ENCODE measurements at regions not wholly inside any gene's neighbourhood (a gene's known extent, or its start where the extent isn't known, plus 50 kb on each side); places are given as distances from the start of the nearest gene placed in this dataset.

DNA sequence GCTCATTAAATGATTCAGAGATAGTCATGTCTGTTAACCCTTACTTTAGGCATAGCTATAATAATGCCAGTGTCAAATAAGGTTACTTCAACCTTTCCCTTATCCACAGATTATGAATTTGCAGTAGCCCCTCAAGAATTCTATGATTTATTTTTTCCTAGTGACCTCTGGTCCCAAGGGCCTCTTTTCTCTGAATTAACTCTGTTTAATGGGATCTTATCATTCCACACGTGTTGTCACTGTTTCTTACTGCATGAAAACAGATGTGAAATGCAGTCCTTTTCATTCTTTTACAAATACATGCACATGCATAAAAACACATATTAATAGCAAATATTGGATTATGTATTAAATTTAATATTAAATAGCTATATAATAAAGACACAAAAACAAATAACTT is 667.7 kb upstream of the FOXG1 start:
- no peak for TF ChIP-seq CTCF (IDR thresholded peaks at IDR 0.05; ENCODE audit: low read depth, low read length)
- TF ChIP-seq POLR2A (IDR thresholded peaks at IDR 0.05; ENCODE audit: extremely low read depth, insufficient read length): no peak
- TF ChIP-seq MYC (IDR thresholded peaks at IDR 0.05; ENCODE audit: low read depth, low read length): no peak
